H1 (cell line): ENCODE measurements at regions not wholly inside any gene's neighbourhood (a gene's known extent, or its start where the extent isn't known, plus 50 kb on each side); places are given as distances from the start of the nearest gene placed in this dataset.

ENCODE experiments used
- CTCF ChIA-PET: fragments of 300-600 bp; sonication (Branson Sonifier 250); formaldehyde crosslinking; loops from one replicate; lab custom pipeline; 2021; ENCODE audit not compliant: partially characterized antibody; lab: Charles Lee
- POLR2A ChIA-PET: fragments of 300-600 bp; sonication (Branson Sonifier 250); formaldehyde crosslinking; loops from one replicate; lab custom pipeline; 2021; ENCODE audit warnings: inconsistent platforms; ENCODE audit not compliant: partially characterized antibody; lab: Charles Lee
- DNase-seq, 2 experiments: peaks; one replicate each; pipeline versions ENCODE4 v3.0.0 to v3.0.0-alpha.2; 2010 to 2022; ENCODE audit warnings: low spot score in 2 of 2, low read depth in 1 of 2, mixed read lengths in 1 of 2
- FAIRE-seq: peaks from 2 replicates; lab custom pipeline; 2011; peaks lifted over from hg19 to GRCh38; lab: Jason Lieb, UNC
- H2AFZ ChIP-seq: 2 replicates; pipeline ENCODE4 v1.8.1; 2012; ENCODE audit warnings: low read length, inconsistent platforms
- H2AK5ac ChIP-seq: 2 replicates; pipeline ENCODE4 v1.6.1; 2013; ENCODE audit warnings: low read depth, low read length
- H2BK120ac ChIP-seq: replicated peaks from 2 replicates; pipeline ENCODE3; 2013; ENCODE audit warnings: low read depth, low read length, inconsistent platforms
- H2BK12ac ChIP-seq: 2 replicates; pipeline ENCODE4 v1.6.1; 2013; ENCODE audit warnings: low read depth, low read length
- H2BK15ac ChIP-seq: 2 replicates; pipeline ENCODE4 v1.6.1; 2013; ENCODE audit warnings: low read length
- H2BK20ac ChIP-seq: 2 replicates; pipeline ENCODE4 v1.6.1; 2013; ENCODE audit warnings: low read length
- H2BK5ac ChIP-seq: 2 replicates; pipeline ENCODE4 v1.6.1; 2013; ENCODE audit warnings: low read depth, low read length
- H3K14ac ChIP-seq: 2 replicates; pipeline ENCODE4 v1.6.1; 2013; ENCODE audit warnings: inconsistent platforms; ENCODE audit not compliant: insufficient read length
- H3K18ac ChIP-seq: 2 replicates; pipeline ENCODE4 v1.6.1; 2013; ENCODE audit warnings: low read length; ENCODE audit errors: extremely low read depth
- H3K23ac ChIP-seq: 2 replicates; pipeline ENCODE4 v1.6.1; 2013; ENCODE audit warnings: inconsistent platforms; ENCODE audit not compliant: insufficient read length
- H3K23me2 ChIP-seq: 2 replicates; pipeline ENCODE4 v1.6.1; 2013; ENCODE audit warnings: low read depth, low read length
- H3K27ac ChIP-seq: 2 replicates; pipeline ENCODE4 v1.6.1; 2011; ENCODE audit warnings: low read depth, low read length, inconsistent platforms
- H3K27me3 ChIP-seq, 4 experiments: replicated peaks in 1 of 4; 1 replicate in 1 of 4; 2 replicates in 3 of 4; pipeline versions ENCODE4 v1.6.1 to v1.8.1; 2011 to 2013; ENCODE audit warnings: low read length in 3 of 4, mild to moderate bottlenecking in 3 of 4, inconsistent platforms in 2 of 4, mixed read lengths in 2 of 4, moderate library complexity in 1 of 4; ENCODE audit not compliant: control insufficient read depth in 3 of 4, insufficient read depth in 3 of 4; ENCODE audit errors: extremely low read depth in 1 of 4
- H3K36me3 ChIP-seq, 4 experiments: 2 replicates each; pipeline versions ENCODE4 v1.6.1 to v1.8.1; 2011 to 2013; ENCODE audit warnings: mild to moderate bottlenecking in 4 of 4, low read length in 3 of 4, moderate library complexity in 2 of 4, control low read depth in 1 of 4, inconsistent platforms in 1 of 4; ENCODE audit not compliant: insufficient read depth in 4 of 4, control insufficient read depth in 2 of 4
- H3K4ac ChIP-seq: replicated peaks from 2 replicates; pipeline ENCODE3; 2013; ENCODE audit warnings: low read length, low read depth, mixed read lengths, inconsistent platforms; ENCODE audit not compliant: insufficient read length
- H3K4me1 ChIP-seq, 4 experiments: replicated peaks in 1 of 4; 1 replicate in 1 of 4; 2 replicates in 3 of 4; pipeline versions ENCODE4 v1.6.1 to v1.8.1; 2011 to 2013; ENCODE audit warnings: low read length in 3 of 4, inconsistent platforms in 2 of 4, mixed read lengths in 1 of 4; ENCODE audit not compliant: insufficient read depth in 4 of 4, control insufficient read depth in 3 of 4
- H3K4me2 ChIP-seq, 2 experiments: 2 replicates each; pipeline versions ENCODE4 v1.6.1 to v1.8.1; 2011 to 2013; ENCODE audit warnings: low read depth in 2 of 2, low read length in 2 of 2, control low read depth in 1 of 2, inconsistent platforms in 1 of 2, mild to moderate bottlenecking in 1 of 2; ENCODE audit not compliant: insufficient read depth in 1 of 2
- H3K4me3 ChIP-seq, 4 experiments: fragments of 200-600, 300-600 bp in 1 of 4; sonication (generic), shearing (Covaris generic), sonication (Bioruptor Twin) in 1 of 4; 2 replicates each; pipeline versions ENCODE4 v1.5.1 to v1.8.1; 2011 to 2016; ENCODE audit warnings: low read length in 4 of 4, low read depth in 3 of 4, control low read depth in 2 of 4, inconsistent platforms in 2 of 4, mild to moderate bottlenecking in 2 of 4, mixed read lengths in 1 of 4, moderate library complexity in 1 of 4; ENCODE audit not compliant: insufficient read depth in 2 of 4; ENCODE audit errors: extremely low read depth in 1 of 4
- H3K56ac ChIP-seq: replicated peaks from 2 replicates; pipeline ENCODE3; 2013; ENCODE audit warnings: low read depth, mild to moderate bottlenecking, mixed read lengths, low read length, inconsistent platforms; ENCODE audit not compliant: insufficient read length
- H3K79me1 ChIP-seq: 2 replicates; pipeline ENCODE4 v1.6.1; 2013; ENCODE audit warnings: low read depth, low read length, control low read depth
- H3K79me2 ChIP-seq, 2 experiments: 2 replicates each; pipeline versions ENCODE4 v1.6.1 to v1.8.1; 2012 to 2013; ENCODE audit warnings: low read length in 2 of 2, mild to moderate bottlenecking in 2 of 2, inconsistent platforms in 1 of 2; ENCODE audit not compliant: insufficient read depth in 2 of 2, control insufficient read depth in 1 of 2
- H3K9ac ChIP-seq, 4 experiments: replicated peaks in 1 of 4; 1 replicate in 1 of 4; 2 replicates in 3 of 4; pipeline versions ENCODE4 v1.6.1 to v1.8.1; 2011 to 2013; ENCODE audit warnings: low read depth in 3 of 4, low read length in 3 of 4, control low read depth in 2 of 4, mild to moderate bottlenecking in 2 of 4, moderate library complexity in 2 of 4, inconsistent platforms in 1 of 4; ENCODE audit errors: extremely low read depth in 1 of 4
- H3K9me3 ChIP-seq, 2 experiments: 2 replicates each; pipeline versions ENCODE4 v1.6.1 to v1.8.1; 2012 to 2013; ENCODE audit warnings: mild to moderate bottlenecking in 2 of 2, moderate library complexity in 2 of 2, control low read depth in 1 of 2, inconsistent platforms in 1 of 2, low read depth in 1 of 2, low read length in 1 of 2, mixed read lengths in 1 of 2; ENCODE audit not compliant: insufficient read depth in 2 of 2
- H4K20me1 ChIP-seq, 2 experiments: replicated peaks in 1 of 2; 2 replicates each; pipeline versions ENCODE3 to v1.8.1; 2011 to 2013; ENCODE audit warnings: inconsistent platforms in 2 of 2, low read length in 2 of 2, mild to moderate bottlenecking in 1 of 2; ENCODE audit not compliant: insufficient read depth in 2 of 2, control insufficient read depth in 1 of 2
- H4K5ac ChIP-seq: 2 replicates; pipeline ENCODE4 v1.6.1; 2013; ENCODE audit warnings: low read length, low read depth, mixed read lengths, inconsistent platforms; ENCODE audit not compliant: insufficient read length
- H4K8ac ChIP-seq: 2 replicates; pipeline ENCODE4 v1.8.0; 2013; ENCODE audit warnings: mild to moderate bottlenecking, moderate library complexity, low read length, inconsistent platforms; ENCODE audit not compliant: insufficient read depth; ENCODE audit errors: extremely low read depth
- H4K91ac ChIP-seq: replicated peaks from 2 replicates; pipeline ENCODE3; 2013; ENCODE audit warnings: low read length, mixed read lengths, inconsistent platforms; ENCODE audit not compliant: insufficient read length
- ASH2L ChIP-seq: fragments of 200-600, 300-600 bp; sonication (generic); IDR thresholded peaks from one replicate; pipeline ENCODE4 v1.7.1; 2017; ENCODE audit warnings: low read length
- ATF2 ChIP-seq: IDR thresholded peaks from 2 replicates; pipeline ENCODE4 v1.6.1; 2012; ENCODE audit warnings: low read length, inconsistent platforms
- CEBPB ChIP-seq: IDR thresholded peaks from 2 replicates; pipeline ENCODE4 v1.6.1; 2012; ENCODE audit warnings: low read depth, low read length
- CHD1 ChIP-seq: IDR thresholded peaks from 2 replicates; pipeline ENCODE4 v1.6.1; 2012; ENCODE audit warnings: low read depth, low read length, improper control_type of control experiment
- E2F6 ChIP-seq: IDR thresholded peaks from 2 replicates; pipeline ENCODE4 v1.6.1; 2012; ENCODE audit warnings: inconsistent platforms
- HDAC6 ChIP-seq: IDR thresholded peaks from one replicate; pipeline ENCODE4 v1.7.1; 2012; ENCODE audit warnings: low read depth, mild to moderate bottlenecking, inconsistent platforms, low read length, moderate library complexity
- KDM5A ChIP-seq: fragments of 200-600 bp; IDR thresholded peaks from 2 replicates; pipeline ENCODE4 v1.7.1; 2012; ENCODE audit warnings: mild to moderate bottlenecking, low read length, inconsistent platforms, mixed read lengths
- POLR2AphosphoS5 ChIP-seq: IDR thresholded peaks from 2 replicates; pipeline ENCODE4 v1.6.1; 2011; ENCODE audit warnings: low read depth, low read length
- POU5F1 ChIP-seq: IDR thresholded peaks from 2 replicates; pipeline ENCODE4 v1.6.1; 2011; ENCODE audit warnings: low read depth, mild to moderate bottlenecking, low read length, moderate library complexity
- SP1 ChIP-seq: IDR thresholded peaks from 2 replicates; pipeline ENCODE4 v1.6.1; 2011; ENCODE audit warnings: low read depth, low read length
- SP4 ChIP-seq: IDR thresholded peaks from 2 replicates; pipeline ENCODE4 v1.6.1; 2012; ENCODE audit warnings: low read length, inconsistent platforms
- ZNF274 ChIP-seq: IDR thresholded peaks from 2 replicates; pipeline ENCODE4 v1.7.0; 2012; ENCODE audit warnings: low read length, borderline replicate concordance; ENCODE audit errors: extremely low read depth
- WGBS, 2 experiments: shearing (Covaris generic) in 1 of 2; methylation state at CpG; one replicate each; pipeline versions ENCODE4 v1.1.6 to v1.1.7; 2013 to 2015; ENCODE audit warnings: low lambda C conversion rate in 2 of 2, mixed read lengths in 2 of 2, inconsistent platforms in 1 of 2, low coverage in 1 of 2, missing lambda C conversion rate in 1 of 2; ENCODE audit not compliant: insufficient replicate concordance in 2 of 2, insufficient coverage in 1 of 2, insufficient read length in 1 of 2; ENCODE audit errors: extremely low coverage in 1 of 2, missing lambda C conversion rate in 1 of 2; 5-methylcytosine and 5-hydroxymethylcytosine counted together

- Histone ChIP-seq H3K14ac (no peak overlapping the region), H2BK120ac (no peak overlapping the region), H3K18ac (no peak overlapping the region), H3K9me3 (peaks cover 7 to 8% of the 10 kb centered on the region in 2 experiments; a peak in 3 of 4 replicates), H2BK12ac (no peak overlapping the region), H2AFZ (no peak overlapping the region), H4K20me1 (no peaks in the 10 kb centered on the region), H3K27me3 (no peaks in the 10 kb centered on the region), H3K23me2 (peaks cover 6% of the 10 kb centered on the region; the same call in 1 of the 2 replicates), H2BK5ac (no peak overlapping the region), H3K79me2 (no peaks in the 10 kb centered on the region), H3K27ac (no peak overlapping the region), H3K4me1 (no peaks in the 10 kb centered on the region; a peak in 1 of 7 replicates), H3K4ac (no peak overlapping the region), H4K5ac (no peak overlapping the region), H2AK5ac (no peak overlapping the region), H3K36me3 (no peaks in the 10 kb centered on the region), H2BK15ac (no peak overlapping the region), H3K79me1 (no peaks in the 10 kb centered on the region), H2BK20ac (no peak overlapping the region), H3K56ac (no peak overlapping the region), H3K4me3 (no peak overlapping the region), H3K9ac (no peak overlapping the region), H3K4me2 (no peak overlapping the region), H4K91ac (no peak overlapping the region), H3K23ac (no peak overlapping the region), H4K8ac (no peak overlapping the region)
- 86% methylated on average over 17 of the region's 17 CpGs; no CpG with 5 or more reads in 1 of the 2 experiments for WGBS, 2 experiments
- ChIA-PET POLR2A (no interaction called here), CTCF (interaction anchor here (1.5 kb wide), 1 partner anchor 166 kb away, joined by 3 read pairs; no protein-coding TSS in a partner anchor)
- no peak for TF ChIP-seq POU5F1
- no peak for TF ChIP-seq ZNF274
- TF ChIP-seq POLR2AphosphoS5: no peak
- no peak for TF ChIP-seq ASH2L
- no peak for TF ChIP-seq ATF2
- no peak for TF ChIP-seq CHD1
- no peak for TF ChIP-seq SP1
- no peak for TF ChIP-seq KDM5A
- no peak for TF ChIP-seq E2F6
- no peak for TF ChIP-seq HDAC6
- no peak for TF ChIP-seq SP4
- no peak for TF ChIP-seq CEBPB
- DNase-seq (no peak), FAIRE-seq (no peak)
Measured at GRCh38 chr10:131708225-131708880, 192.5 kb upstream of the PPP2R2D start.
